ENCODE measurements at regions not wholly inside any gene's neighbourhood (a gene's known extent, or its start where the extent isn't known, plus 50 kb on each side); places are given as distances from the start of the nearest gene placed in this dataset.
A peak's percentile ranks its signal among the peaks of the same experiment; 100 is the strongest.

- peak; percentile 87 for DNase-seq (ENCODE audit: low spot score)
Measured at GRCh38 chr11:134584001-134584561, 172.0 kb upstream of the B3GAT1 start.

GRCh38 chr11:134583397-134583990 is 171.5 kb upstream of the B3GAT1 start:
- DNase-seq (ENCODE audit: low spot score): peak; percentile 9

DNA sequence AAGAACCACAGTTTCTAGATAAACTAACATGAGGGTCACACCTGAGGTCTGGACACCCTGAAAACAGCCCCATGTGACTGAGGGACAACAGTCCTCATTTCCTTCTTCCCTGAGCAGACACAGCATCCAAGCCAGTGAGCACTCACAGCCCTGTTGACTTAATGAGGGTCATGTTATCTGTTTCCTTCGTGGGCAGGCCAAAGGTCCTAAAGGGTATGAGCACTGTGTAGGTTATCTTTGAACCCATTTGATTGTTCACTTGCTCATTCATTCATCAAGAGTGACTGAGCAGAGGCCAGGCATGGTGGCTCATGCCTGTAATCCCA is 170.7 kb upstream of the B3GAT1 start:
- peak; percentile 57 for DNase-seq (ENCODE audit: low spot score)

DNA sequence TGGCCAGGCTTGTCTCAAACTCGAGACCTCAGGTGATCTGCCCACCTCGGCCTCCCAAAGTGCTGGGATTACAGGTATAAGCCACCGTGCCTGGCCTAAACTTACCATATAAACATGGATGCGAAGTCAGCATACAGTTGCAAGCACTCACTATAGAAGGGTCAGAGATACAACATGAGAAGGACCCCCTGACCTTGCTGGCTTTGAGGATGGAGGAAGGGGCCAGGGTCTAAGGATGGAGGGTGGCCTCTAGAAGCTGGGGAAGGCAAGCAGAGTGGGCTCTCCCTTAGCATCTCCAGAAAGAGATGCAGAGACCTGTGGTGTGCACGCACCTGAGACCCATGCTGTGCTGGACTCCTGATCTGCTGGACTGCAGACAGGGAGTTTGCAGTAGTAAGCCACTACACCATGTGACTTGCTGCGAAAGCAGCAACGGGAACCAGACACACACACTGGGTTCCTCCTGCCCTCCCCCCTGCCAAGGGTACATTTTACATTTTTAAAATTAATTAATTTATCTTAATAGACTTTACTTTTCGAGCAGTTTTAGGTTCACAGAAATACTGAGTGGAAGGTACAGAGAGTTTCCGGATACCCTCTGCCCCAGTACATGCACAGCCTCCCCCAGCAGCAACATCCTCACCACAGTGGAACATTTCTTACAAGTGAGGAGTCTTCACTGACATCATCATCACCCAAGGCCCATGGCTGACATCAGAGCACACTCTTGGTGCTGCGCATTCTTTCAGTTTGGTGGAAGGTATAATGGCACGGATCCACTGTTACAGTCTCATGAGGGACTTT is 170.1 kb upstream of the B3GAT1 start:
- peak; percentile 51 for DNase-seq (ENCODE audit: low spot score)

GRCh38 chr11:134581121-134581626 is 169.1 kb upstream of the B3GAT1 start:
- DNase-seq (ENCODE audit: low spot score): no peak

DNA sequence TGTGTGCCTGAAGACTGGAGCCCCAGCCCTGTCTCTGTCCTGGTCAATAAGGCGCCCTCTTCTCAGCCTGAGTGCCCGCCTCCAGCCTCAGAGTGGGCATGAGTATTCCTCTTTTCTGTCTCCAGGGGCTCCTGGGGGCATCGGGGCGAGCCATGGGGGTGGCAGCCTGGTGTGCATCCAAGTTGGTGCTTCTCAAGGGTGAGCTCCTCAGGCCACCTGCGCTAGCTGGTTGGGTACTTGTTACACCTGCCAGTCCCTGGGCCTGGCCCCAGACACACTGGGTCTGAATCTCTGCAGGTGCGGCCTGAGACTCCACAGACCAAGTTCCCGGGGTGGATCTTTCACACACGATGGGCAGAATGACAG is 168.6 kb upstream of the B3GAT1 start:
- DNase-seq (ENCODE audit: low spot score): no peak

DNA sequence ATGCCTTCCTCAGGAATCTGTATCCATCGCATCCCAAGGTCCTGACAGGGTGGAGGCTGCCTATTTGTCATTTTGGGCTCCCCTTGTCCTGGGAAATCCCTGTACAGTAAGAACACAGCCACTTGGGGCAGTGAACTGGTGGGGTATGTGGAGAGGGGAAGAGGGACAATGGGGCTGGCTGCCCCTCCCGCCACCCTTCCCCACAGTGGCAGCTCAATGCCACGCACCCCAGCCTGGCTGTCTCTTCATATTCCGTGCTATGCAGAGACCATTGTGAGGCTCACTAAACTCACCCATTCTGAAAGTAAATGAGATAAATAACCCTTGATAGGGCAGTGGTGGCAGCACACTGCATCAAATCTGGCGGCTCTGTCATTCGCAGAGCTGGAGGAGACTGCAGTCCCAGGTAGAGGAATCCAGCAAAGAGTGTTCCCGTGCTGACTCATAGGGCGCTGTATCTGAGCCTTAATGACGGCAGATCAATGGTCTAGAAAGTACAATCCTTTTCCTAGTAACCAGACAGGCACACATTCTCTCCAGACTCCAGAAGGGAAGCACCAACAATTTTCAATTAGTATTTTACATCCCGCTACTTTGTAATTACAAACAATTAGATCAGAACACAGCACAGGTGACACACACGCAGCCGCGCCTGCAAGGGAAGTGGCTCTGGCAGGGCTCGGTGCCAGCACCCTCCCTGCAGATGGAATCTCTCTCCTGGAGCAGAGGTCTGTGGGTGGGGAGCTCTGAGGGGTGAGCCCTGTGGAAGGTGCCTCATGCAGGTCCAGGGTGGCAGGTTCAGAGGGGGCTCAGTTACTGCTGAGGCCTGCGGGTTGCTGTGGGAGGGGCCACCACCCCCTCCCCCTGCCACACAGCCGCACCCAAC is 167.9 kb upstream of the B3GAT1 start:
- peak; percentile 75 for DNase-seq (ENCODE audit: low spot score)

DNA sequence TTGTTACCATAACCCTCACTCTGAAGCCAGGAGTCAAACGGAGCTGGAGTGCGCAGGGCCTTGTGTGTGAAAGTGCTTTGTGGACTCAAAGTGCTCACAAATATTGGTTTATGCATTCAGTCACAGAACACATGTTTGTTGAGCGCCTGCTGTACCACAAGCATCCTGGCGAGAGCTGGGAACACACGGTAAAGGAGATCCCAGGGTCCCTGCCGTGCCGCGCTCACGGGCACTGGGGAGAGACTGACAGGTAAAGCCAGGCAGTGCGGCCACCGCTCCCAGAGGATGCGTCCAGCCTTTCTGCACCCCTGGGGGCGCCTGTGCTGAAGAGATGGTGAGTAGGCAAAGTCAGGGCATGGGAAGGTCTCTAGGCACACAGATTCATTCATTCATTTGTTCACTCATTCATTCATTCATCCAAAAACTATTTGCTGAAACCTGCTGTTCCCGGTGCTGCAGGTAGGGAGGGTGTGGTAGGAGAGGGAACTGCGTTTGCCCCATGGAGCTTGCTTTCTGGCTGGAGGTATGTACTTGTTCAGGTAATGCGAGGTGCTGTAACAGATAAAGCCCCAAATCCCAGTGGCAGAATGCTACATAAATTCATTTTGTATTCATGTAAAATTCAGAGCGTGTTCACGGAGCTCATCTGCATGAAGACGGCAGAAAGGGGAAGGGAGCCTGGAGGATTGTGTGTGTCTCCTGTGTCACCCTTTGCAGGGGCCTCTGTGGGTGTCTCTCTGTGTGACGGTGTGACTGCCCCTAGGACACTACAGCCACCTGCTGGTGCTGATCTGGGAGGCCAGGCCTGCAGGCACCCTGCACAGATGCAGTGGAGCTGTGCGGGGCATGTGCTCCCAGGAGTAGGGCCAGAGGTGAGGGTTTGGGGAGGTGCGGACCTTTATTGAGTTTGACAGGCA is 167.0 kb upstream of the B3GAT1 start:
- DNase-seq (ENCODE audit: low spot score): peak; percentile 71

GRCh38 chr11:134577751-134578395 is 165.8 kb upstream of the B3GAT1 start:
- DNase-seq (ENCODE audit: low spot score): no peak

- peak; percentile 73 for DNase-seq (ENCODE audit: low spot score)
Measured at GRCh38 chr11:134576721-134577171, 164.7 kb upstream of the B3GAT1 start.

DNA sequence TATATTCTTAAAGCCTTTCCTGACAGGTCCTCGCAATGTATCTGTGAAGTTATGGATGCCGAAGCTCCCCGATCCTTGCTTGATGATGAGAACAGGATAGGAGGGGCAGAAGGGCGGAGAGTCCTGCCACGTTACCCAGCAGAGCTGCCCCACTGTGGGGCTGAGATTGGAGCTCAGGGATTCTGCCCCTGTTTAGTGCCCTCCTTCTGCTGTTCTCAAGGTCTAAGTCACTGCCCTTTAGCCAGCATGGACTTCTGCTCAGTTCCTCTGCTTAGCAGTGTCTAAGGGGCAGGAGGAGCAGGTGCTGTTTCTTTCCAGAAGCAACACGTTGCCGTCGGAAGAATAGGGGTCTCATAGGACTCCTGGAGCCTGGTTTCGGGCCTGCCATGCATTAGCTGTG is 164.2 kb upstream of the B3GAT1 start:
- DNase-seq (ENCODE audit: low spot score): peak; percentile 57

DNA sequence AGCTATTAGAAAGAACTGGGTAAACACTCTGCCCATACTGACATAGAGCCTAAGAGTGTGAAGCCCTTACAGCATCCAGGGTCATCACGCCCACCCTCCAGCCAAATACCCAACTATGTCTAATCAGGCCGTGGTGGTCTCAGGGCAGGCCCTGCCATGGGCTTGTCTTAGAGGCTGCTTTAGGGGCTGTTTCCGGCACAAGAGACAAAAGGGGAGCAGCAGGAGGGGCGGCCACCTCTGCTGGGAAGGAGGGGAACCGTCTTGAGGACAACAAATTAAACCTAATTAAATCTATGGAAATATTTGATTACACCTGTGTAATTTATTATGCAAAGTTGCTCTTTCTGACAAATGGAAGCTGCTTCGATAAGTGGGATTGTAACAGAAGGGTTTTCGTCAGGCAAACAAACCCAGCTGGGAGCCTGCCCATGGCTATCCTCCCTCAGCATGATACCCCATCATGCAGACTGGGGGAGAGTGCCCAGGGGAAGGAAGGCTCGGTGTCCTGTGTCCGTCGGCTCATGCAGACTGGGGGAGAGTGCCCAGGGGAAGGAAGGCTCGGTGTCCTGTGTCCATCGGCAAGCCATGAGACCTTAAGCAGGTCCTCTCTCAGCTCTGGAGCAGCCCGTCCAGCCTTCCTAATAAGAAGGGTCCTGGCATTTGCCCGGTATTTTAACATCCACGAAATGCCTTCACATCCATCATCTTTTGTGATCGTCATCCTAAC is 163.6 kb upstream of the B3GAT1 start:
- DNase-seq (ENCODE audit: low spot score): peak; percentile 47

DNA sequence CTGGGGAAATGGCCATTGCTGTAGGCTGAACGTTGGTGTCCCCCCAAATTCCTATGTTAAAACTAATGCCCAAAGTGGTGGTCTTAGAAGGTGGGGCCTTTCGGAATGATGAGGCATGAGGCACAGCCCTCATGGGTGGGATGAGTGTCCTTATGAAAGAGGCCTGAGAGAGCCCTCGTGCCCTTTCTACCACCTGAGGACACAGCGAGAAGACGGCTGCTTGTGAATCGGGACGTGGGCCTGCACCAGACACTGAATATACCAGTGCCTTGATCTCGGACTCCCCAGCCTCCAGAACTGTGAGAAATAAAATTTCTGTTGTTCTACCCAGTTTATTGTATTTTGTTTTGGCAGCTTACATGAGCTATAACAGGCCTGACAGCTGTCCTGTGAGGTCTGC is 162.9 kb upstream of the B3GAT1 start:
- DNase-seq (ENCODE audit: low spot score): peak; percentile 37

DNA sequence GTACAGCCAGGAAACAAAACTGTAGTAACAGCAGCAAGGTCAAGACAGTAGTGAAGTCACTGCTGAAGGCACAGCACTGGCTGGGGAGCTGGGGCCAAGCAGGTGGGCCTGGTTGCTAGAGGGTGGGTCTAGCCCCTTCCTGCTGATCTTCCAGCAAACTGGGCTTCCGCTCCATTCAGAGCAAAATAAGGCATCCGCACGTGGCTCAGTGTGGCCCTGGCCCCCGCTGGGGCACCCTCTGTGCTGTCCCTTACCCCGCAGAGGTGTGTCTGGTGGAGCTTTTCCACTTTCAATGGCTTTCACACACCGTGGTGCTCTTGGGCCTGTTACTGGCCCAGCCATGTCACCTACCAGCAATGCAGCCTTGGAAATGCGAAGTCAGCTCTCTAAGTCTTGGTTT is 162.4 kb upstream of the B3GAT1 start:
- DNase-seq (ENCODE audit: low spot score): peak; percentile 77

DNA sequence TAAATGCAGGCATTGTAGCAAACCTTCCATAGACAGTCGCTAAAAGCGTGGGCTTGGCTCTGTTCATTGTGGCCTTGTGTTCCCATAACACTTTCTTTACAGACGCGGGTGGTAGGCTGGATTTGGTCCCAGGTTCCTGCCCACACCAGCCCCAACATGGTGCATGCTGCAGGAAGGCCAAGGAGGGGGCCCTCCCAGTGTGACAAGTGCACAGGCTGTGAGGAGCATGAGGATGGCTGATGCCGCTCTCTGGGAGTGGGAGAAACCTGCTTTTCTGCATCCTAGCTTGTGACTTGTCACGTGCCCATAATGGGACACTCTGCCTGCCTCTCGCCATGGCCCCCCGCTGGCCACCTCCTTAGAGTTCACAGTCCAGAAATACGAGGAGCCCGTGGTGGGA is 161.8 kb upstream of the B3GAT1 start:
- peak; percentile 82 for DNase-seq (ENCODE audit: low spot score)

DNA sequence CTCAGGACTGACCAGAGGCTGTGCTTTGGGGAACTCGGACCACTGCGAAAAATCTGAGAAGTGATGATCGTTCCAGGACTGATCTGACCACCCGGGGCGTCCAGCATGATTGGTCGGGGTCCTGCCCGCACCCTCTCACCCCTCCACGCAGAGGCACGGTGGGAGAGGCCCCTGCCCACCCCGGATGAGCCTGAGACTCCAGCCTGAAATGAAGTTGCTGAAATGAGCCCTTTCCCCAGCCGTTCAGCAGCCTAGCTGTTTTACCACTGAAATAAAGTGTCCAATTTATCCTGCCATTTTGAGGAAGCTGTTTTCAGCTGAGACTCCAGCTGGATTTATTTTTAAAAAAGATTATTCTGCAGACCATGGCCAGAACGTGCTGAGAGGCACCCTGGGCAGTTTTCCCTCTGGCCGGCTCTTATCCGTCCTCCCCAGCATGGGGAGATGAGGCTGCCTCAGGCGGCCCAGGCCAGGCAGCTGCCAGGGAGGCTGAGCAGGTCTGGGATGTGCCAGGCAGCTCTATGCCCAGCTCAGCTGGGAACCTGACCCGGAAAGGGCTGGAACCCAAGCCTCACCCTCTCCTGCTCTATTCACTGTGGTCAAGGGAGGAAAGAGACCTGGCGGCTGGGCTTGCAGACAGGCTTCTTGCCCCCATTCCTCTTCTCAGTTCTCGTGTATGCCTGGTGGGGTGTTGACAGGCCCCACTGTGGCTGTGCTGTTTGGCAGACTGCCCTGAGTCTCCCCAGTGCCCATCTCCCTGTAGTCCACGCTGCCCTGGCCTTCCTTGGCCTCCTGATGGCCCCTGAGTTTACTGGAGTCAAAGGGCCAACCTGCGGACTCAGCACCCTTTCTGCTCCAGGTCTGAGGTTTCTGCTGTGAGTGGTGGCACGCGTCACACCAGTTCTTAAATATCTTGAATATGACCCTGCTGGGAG is 161.0 kb upstream of the B3GAT1 start:
- DNase-seq (ENCODE audit: low spot score): peak; percentile 59

GRCh38 chr11:134571301-134571700 is 159.3 kb upstream of the B3GAT1 start:
- DNase-seq (ENCODE audit: low spot score): peak; percentile 79

DNA sequence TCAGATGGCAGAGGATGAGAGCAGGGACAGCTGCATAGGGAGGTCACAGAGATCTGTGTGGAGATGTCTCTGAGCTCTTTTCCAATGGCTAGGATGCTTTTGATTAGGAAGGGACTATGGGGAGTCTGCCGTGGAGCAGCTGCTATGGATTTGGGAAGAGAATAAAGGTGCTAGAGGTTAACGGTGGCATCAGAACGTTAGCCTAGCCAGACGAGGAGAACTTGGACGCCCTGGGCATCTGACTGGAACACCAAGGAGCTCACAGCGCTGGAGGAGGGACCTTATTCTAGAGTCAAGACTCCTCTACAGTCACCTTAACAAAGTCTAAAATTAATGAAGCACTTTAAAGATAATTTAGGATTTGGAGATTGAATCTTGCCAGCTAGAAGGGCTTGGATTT is 157.2 kb upstream of the B3GAT1 start:
- no peak for DNase-seq (ENCODE audit: low spot score)
